ENCODE measurements at regions not wholly inside any gene's neighbourhood (a gene's known extent, or its start where the extent isn't known, plus 50 kb on each side); places are given as distances from the start of the nearest gene placed in this dataset.

DNA sequence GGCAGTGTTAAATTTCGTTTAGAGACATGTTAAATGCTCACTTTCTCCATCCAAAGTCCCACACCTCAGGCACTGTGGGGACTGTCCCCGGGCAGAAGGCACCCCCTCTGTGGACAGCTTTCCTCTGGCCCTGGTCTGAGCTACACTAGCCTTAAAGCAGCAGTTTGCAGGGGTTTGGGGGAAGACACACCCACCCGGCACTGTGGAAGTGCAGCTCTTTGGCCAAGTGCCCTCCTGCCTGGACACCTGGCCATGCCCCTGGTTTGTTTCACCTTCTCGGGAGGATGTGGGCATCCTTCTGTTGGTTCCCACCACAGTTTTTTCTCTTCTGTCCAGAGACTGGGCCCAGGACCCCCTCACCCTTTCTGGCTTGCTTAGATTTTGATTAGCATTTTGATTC is 1254.7 kb downstream of the BRD1 start:
- TF ChIP-seq, protein P1, sequence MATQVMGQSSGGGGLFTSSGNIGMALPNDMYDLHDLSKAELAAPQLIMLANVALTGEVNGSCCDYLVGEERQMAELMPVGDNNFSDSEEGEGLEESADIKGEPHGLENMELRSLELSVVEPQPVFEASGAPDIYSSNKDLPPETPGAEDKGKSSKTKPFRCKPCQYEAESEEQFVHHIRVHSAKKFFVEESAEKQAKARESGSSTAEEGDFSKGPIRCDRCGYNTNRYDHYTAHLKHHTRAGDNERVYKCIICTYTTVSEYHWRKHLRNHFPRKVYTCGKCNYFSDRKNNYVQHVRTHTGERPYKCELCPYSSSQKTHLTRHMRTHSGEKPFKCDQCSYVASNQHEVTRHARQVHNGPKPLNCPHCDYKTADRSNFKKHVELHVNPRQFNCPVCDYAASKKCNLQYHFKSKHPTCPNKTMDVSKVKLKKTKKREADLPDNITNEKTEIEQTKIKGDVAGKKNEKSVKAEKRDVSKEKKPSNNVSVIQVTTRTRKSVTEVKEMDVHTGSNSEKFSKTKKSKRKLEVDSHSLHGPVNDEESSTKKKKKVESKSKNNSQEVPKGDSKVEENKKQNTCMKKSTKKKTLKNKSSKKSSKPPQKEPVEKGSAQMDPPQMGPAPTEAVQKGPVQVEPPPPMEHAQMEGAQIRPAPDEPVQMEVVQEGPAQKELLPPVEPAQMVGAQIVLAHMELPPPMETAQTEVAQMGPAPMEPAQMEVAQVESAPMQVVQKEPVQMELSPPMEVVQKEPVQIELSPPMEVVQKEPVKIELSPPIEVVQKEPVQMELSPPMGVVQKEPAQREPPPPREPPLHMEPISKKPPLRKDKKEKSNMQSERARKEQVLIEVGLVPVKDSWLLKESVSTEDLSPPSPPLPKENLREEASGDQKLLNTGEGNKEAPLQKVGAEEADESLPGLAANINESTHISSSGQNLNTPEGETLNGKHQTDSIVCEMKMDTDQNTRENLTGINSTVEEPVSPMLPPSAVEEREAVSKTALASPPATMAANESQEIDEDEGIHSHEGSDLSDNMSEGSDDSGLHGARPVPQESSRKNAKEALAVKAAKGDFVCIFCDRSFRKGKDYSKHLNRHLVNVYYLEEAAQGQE (tag by site-specific recombination; IDR thresholded peaks at IDR 0.05): no peak
- TF ChIP-seq ZBTB49 (tag by site-specific recombination; IDR thresholded peaks at IDR 0.05; ENCODE audit: low read depth): no peak
- TF ChIP-seq, protein P2, sequence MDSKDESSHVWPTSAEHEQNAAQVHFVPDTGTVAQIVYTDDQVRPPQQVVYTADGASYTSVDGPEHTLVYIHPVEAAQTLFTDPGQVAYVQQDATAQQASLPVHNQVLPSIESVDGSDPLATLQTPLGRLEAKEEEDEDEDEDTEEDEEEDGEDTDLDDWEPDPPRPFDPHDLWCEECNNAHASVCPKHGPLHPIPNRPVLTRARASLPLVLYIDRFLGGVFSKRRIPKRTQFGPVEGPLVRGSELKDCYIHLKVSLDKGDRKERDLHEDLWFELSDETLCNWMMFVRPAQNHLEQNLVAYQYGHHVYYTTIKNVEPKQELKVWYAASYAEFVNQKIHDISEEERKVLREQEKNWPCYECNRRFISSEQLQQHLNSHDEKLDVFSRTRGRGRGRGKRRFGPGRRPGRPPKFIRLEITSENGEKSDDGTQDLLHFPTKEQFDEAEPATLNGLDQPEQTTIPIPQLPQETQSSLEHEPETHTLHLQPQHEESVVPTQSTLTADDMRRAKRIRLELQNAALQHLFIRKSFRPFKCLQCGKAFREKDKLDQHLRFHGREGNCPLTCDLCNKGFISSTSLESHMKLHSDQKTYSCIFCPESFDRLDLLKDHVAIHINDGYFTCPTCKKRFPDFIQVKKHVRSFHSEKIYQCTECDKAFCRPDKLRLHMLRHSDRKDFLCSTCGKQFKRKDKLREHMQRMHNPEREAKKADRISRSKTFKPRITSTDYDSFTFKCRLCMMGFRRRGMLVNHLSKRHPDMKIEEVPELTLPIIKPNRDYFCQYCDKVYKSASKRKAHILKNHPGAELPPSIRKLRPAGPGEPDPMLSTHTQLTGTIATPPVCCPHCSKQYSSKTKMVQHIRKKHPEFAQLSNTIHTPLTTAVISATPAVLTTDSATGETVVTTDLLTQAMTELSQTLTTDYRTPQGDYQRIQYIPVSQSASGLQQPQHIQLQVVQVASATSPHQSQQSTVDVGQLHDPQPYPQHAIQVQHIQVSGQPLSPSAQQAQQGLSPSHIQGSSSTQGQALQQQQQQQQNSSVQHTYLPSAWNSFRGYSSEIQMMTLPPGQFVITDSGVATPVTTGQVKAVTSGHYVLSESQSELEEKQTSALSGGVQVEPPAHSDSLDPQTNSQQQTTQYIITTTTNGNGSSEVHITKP (tag by site-specific recombination; IDR thresholded peaks at IDR 0.05): no peak
- no peak for TF ChIP-seq MZF1 (tag by site-specific recombination; IDR thresholded peaks at IDR 0.05; ENCODE audit: borderline replicate concordance)
- no peak for TF ChIP-seq PATZ1 (tag by site-specific recombination; IDR thresholded peaks at IDR 0.05)
- no peak for TF ChIP-seq WT1 (tag by site-specific recombination; IDR thresholded peaks at IDR 0.05)
- TF ChIP-seq, protein P3, sequence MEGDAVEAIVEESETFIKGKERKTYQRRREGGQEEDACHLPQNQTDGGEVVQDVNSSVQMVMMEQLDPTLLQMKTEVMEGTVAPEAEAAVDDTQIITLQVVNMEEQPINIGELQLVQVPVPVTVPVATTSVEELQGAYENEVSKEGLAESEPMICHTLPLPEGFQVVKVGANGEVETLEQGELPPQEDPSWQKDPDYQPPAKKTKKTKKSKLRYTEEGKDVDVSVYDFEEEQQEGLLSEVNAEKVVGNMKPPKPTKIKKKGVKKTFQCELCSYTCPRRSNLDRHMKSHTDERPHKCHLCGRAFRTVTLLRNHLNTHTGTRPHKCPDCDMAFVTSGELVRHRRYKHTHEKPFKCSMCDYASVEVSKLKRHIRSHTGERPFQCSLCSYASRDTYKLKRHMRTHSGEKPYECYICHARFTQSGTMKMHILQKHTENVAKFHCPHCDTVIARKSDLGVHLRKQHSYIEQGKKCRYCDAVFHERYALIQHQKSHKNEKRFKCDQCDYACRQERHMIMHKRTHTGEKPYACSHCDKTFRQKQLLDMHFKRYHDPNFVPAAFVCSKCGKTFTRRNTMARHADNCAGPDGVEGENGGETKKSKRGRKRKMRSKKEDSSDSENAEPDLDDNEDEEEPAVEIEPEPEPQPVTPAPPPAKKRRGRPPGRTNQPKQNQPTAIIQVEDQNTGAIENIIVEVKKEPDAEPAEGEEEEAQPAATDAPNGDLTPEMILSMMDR (tag by site-specific recombination; IDR thresholded peaks at IDR 0.05): no peak
- no peak for TF ChIP-seq ZNF530 (tag by site-specific recombination; IDR thresholded peaks at IDR 0.05; ENCODE audit: low read depth)
- TF ChIP-seq KLF10 (tag by site-specific recombination; IDR thresholded peaks at IDR 0.05): no peak
- TF ChIP-seq ZBTB7A (tag by site-specific recombination; IDR thresholded peaks at IDR 0.05; ENCODE audit: low read depth): no peak
- no peak for TF ChIP-seq GLI2 (tag by site-specific recombination; IDR thresholded peaks at IDR 0.05; ENCODE audit: borderline replicate concordance, low read depth)
- no peak for TF ChIP-seq ZNF837 (tag by site-specific recombination; IDR thresholded peaks at IDR 0.05)
